CD4-positive, alpha-beta T cell (primary cell): ENCODE measurements at regions not wholly inside any gene's neighbourhood (a gene's known extent, or its start where the extent isn't known, plus 50 kb on each side); places are given as distances from the start of the nearest gene placed in this dataset.

ENCODE experiments used
- ATAC-seq: fragments of 200-7000 bp; cut with Tn5 transposase; one replicate; pipeline ENCODE4 v1.10.0; 2022; ENCODE audit warnings: mild to moderate bottlenecking; ENCODE audit not compliant: poor library complexity
- CTCF ChIA-PET: fragments of 350-600 bp; sonication (Branson Sonifier 250); formaldehyde crosslinking; loops from one replicate; lab custom pipeline; 2021; ENCODE audit warnings: antibody characterized with exemption, inconsistent platforms; lab: Charles Lee
- POLR2A ChIA-PET: fragments of 350-600 bp; sonication (Branson Sonifier 250); formaldehyde crosslinking; loops from one replicate; lab custom pipeline; 2021; ENCODE audit warnings: antibody characterized with exemption, inconsistent platforms; lab: Charles Lee
- DNase-seq, 14 experiments: peaks; one replicate each; pipeline ENCODE4 v3.0.0-alpha.2; 2013 to 2020; ENCODE audit warnings: mixed read lengths in 2 of 14
- H3K27ac ChIP-seq, 2 donors: one replicate each; pipeline versions ENCODE4 v1.5.1 to v1.7.0; 2013; ENCODE audit warnings: low read length in 2 of 2, low read depth in 1 of 2, mild to moderate bottlenecking in 1 of 2
- H3K27me3 ChIP-seq, 2 experiments: 1 replicate in 1 of 2; 2 replicates in 1 of 2; pipeline versions ENCODE4 v1.6.1 to v1.7.0; 2013; ENCODE audit warnings: low read length in 2 of 2, control low read depth in 1 of 2, mild to moderate bottlenecking in 1 of 2, moderate library complexity in 1 of 2; ENCODE audit not compliant: insufficient read depth in 2 of 2, control insufficient read depth in 1 of 2
- H3K36me3 ChIP-seq: one replicate; pipeline ENCODE4 v1.6.1; 2013; ENCODE audit warnings: low read length, control low read depth; ENCODE audit not compliant: insufficient read depth
- H3K4me1 ChIP-seq: one replicate; pipeline ENCODE4 v1.6.1; 2013; ENCODE audit warnings: low read length, control low read depth; ENCODE audit not compliant: insufficient read depth
- H3K4me3 ChIP-seq: one replicate; pipeline ENCODE4 v1.5.1; 2013; ENCODE audit warnings: mild to moderate bottlenecking, low read length, moderate library complexity
- H3K9me3 ChIP-seq, 2 experiments: 1 replicate in 1 of 2; 2 replicates in 1 of 2; pipeline versions ENCODE4 v1.6.1 to v1.7.0; 2013; ENCODE audit warnings: low read length in 2 of 2, mild to moderate bottlenecking in 2 of 2, control low read depth in 1 of 2, moderate library complexity in 1 of 2; ENCODE audit not compliant: control insufficient read depth in 1 of 2, insufficient read depth in 1 of 2
- H3K27ac Mint-ChIP-seq: one replicate; pipeline ENCODE4 v1.8.0; 2020; ENCODE audit warnings: mixed read lengths
- H3K27me3 Mint-ChIP-seq: one replicate; pipeline ENCODE4 v1.8.0; 2021; ENCODE audit warnings: mixed read lengths
- H3K36me3 Mint-ChIP-seq: one replicate; pipeline ENCODE4 v1.8.0; 2021; ENCODE audit warnings: low read depth, mixed read lengths
- H3K4me1 Mint-ChIP-seq: one replicate; pipeline ENCODE4 v1.8.0; 2021; ENCODE audit warnings: low read depth, mixed read lengths
- H3K4me3 Mint-ChIP-seq: one replicate; pipeline ENCODE4 v1.8.0; 2020; ENCODE audit warnings: mild to moderate bottlenecking, mixed read lengths
- H3K9me3 Mint-ChIP-seq: one replicate; pipeline ENCODE4 v1.8.0; 2020; ENCODE audit warnings: mixed read lengths
- intact Hi-C, 2 experiments: fragments of 100-400 bp; cut with DNase I in 1 of 2; cut with micrococcal nuclease in 1 of 2; formaldehyde crosslinking; loops; one replicate each; pipeline versions ENCODE4 v1.15.1 to v1.9.0; 2023 to 2025; cut with DNase I, micrococcal nuclease
- TF ChIP-seq, protein P1 (sequence below): fragments of 200-600 bp; IDR thresholded peaks from one replicate; pipeline ENCODE4 v1.8.0; 2022; ENCODE audit warnings: antibody characterized with exemption, mild to moderate bottlenecking

DNA sequence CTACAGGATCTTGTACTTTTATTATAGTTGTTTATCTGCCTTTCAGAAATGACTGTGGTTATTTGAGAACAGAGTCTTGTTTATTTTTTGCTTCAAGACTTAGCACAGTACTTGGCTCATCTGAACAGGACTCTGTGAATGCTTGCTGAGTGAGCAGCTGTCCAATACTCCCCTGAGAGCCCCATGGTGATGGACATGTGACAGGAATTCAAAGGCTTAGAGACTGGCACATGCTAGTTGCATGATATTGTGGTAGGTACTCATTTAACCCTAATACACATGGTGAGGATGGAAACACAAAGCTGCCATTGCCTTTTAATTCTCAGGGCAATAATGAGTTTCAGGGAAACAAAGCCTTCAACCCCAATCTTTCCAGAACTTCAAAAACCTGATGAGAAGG is 97.3 kb downstream of the GEMIN8 start:
- intact Hi-C loops, result no loop called here
- Histone ChIP-seq H3K9me3 (no peaks in the 10 kb centered on the region), H3K4me1 (no peaks in the 10 kb centered on the region), H3K27me3 (peaks cover 0 to 8% of the 10 kb centered on the region in 2 experiments), H3K4me3 (no peak overlapping the region), H3K27ac (no peak overlapping the region), H3K36me3 (no peaks in the 10 kb centered on the region)
- POLR2A ChIA-PET, result no interaction called here
- Mint-ChIP-seq H3K27me3 (peaks cover 12% of the 10 kb centered on the region), H3K27ac (no peak overlapping the region), H3K9me3 (peaks cover 2% of the 10 kb centered on the region), H3K36me3 (no peaks in the 10 kb centered on the region), H3K4me3 (no peak overlapping the region), H3K4me1 (no peaks in the 10 kb centered on the region)
- CTCF ChIA-PET, result no interaction called here
- no peak for ATAC-seq
- TF ChIP-seq, protein P1, sequence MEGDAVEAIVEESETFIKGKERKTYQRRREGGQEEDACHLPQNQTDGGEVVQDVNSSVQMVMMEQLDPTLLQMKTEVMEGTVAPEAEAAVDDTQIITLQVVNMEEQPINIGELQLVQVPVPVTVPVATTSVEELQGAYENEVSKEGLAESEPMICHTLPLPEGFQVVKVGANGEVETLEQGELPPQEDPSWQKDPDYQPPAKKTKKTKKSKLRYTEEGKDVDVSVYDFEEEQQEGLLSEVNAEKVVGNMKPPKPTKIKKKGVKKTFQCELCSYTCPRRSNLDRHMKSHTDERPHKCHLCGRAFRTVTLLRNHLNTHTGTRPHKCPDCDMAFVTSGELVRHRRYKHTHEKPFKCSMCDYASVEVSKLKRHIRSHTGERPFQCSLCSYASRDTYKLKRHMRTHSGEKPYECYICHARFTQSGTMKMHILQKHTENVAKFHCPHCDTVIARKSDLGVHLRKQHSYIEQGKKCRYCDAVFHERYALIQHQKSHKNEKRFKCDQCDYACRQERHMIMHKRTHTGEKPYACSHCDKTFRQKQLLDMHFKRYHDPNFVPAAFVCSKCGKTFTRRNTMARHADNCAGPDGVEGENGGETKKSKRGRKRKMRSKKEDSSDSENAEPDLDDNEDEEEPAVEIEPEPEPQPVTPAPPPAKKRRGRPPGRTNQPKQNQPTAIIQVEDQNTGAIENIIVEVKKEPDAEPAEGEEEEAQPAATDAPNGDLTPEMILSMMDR, result no peak
- no peak for DNase-seq

DNA sequence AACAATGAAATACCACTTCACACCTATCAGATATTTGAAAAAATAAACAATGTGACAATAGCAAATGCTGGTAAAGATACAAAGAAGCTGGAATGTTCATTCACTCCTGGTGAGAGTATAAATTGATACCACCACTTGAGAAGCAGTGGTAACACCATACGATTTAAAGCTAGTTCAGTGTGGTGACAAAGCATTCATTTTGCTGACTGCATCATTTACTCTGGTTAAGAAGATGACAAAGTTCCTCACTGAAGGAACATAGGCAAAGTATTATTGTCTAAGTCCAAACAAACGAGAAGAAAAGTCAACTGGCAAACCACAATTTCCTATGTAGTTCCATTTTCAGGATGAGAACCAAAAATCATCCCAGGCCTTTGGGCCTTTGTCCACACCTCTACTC is 102.5 kb downstream of the GEMIN8 start:
- no peak overlapping the region for H3K27ac ChIP-seq
- H3K27me3 ChIP-seq, result no peaks in the 10 kb centered on the region
- H3K27ac Mint-ChIP-seq, result no peak overlapping the region
- DNase-seq (no peak), ATAC-seq (no peak)
- intact Hi-C loops, result no loop called here
- H3K36me3 Mint-ChIP-seq, result no peaks in the 10 kb centered on the region
- H3K4me3 Mint-ChIP-seq, result no peak overlapping the region
- H3K4me1 ChIP-seq, result no peaks in the 10 kb centered on the region
- TF ChIP-seq, protein P1, result no peak
- peaks cover 7% of the 10 kb centered on the region for H3K27me3 Mint-ChIP-seq
- H3K4me1 Mint-ChIP-seq, result no peaks in the 10 kb centered on the region
- H3K36me3 ChIP-seq, result no peaks in the 10 kb centered on the region
- H3K9me3 ChIP-seq, result no peaks in the 10 kb centered on the region
- H3K4me3 ChIP-seq, result no peak overlapping the region
- H3K9me3 Mint-ChIP-seq, result peaks cover 2% of the 10 kb centered on the region
- POLR2A ChIA-PET, result no interaction called here
- CTCF ChIA-PET, result no interaction called here

DNA sequence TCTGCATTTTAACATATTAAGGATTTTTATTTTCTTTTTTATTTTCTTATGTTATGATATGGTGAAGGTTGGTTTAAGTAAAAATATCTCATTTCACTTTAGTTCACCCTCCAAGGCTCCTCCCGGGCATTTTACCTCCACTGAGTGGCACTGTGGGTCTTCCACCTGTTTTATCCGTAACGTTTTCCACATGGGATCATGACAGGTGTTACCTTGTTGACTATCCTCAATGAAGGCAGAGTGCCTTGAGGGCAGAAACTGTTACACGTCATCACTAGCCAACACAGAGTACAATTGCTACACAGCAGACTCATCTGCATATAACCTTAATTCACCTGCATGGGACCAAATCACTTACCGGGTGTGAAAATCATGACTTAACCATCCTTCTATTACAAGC is 105.8 kb downstream of the GEMIN8 start:
- TF ChIP-seq, protein P1, result no peak

More for the DNA sequence above, 105.8 kb downstream of the GEMIN8 start:
- Histone ChIP-seq H3K27ac (no peak overlapping the region), H3K27me3 (no peaks in the 10 kb centered on the region), H3K4me3 (no peak overlapping the region), H3K4me1 (no peaks in the 10 kb centered on the region), H3K36me3 (no peaks in the 10 kb centered on the region), H3K9me3 (no peaks in the 10 kb centered on the region)
- ChIA-PET POLR2A (no interaction called here), CTCF (no interaction called here)
- no peak for ATAC-seq
- DNase-seq, result no peak
- H3K36me3 Mint-ChIP-seq, result no peaks in the 10 kb centered on the region
- no peaks in the 10 kb centered on the region for H3K27me3 Mint-ChIP-seq
- H3K4me3 Mint-ChIP-seq, result no peak overlapping the region
- intact Hi-C loops, result no loop called here
- no peaks in the 10 kb centered on the region for H3K9me3 Mint-ChIP-seq
- no peaks in the 10 kb centered on the region for H3K4me1 Mint-ChIP-seq
- H3K27ac Mint-ChIP-seq, result no peak overlapping the region
